Stomach (tissue), 8 donors: ENCODE measurements at regions not wholly inside any gene's neighbourhood (a gene's known extent, or its start where the extent isn't known, plus 50 kb on each side); places are given as distances from the start of the nearest gene placed in this dataset.

ENCODE experiments used
- DNase-seq, 2 donors: peaks; one replicate each; pipeline versions ENCODE4 v3.0.0 to v3.0.0-alpha.2; 2013 to 2019
- H3K27ac ChIP-seq, 5 donors: fragments of 200-600 bp in 4 of 5; sonication (generic) in 4 of 5; one replicate each; pipeline ENCODE4 v1.5.1; 2013 to 2019; ENCODE audit warnings: mild to moderate bottlenecking in 1 of 5, moderate library complexity in 1 of 5
- H3K27me3 ChIP-seq, 3 donors: fragments of 200-600 bp; sonication (generic); one replicate each; pipeline ENCODE4 v1.5.1; 2017 to 2019; ENCODE audit warnings: mixed run types in 1 of 3
- H3K36me3 ChIP-seq, 4 donors: fragments of 200-600 bp; sonication (generic); 1 replicate in 3 of 4; 2 replicates in 1 of 4; pipeline ENCODE4 v1.5.1; 2016 to 2019
- H3K4me1 ChIP-seq, 4 donors: fragments of 200-600 bp; sonication (generic); one replicate each; pipeline ENCODE4 v1.5.1; 2016 to 2019
- H3K4me3 ChIP-seq, 4 donors: fragments of 200-600 bp; sonication (generic) in 3 of 4; one replicate each; pipeline ENCODE4 v1.5.1; 2016 to 2019; ENCODE audit warnings: mild to moderate bottlenecking in 1 of 4
- H3K9me3 ChIP-seq, 4 donors: fragments of 200-600 bp; sonication (generic); one replicate each; pipeline ENCODE4 v1.5.1; 2016 to 2019
- CTCF ChIP-seq, 7 experiments: fragments of 450-650 bp in 4 of 7; fragments of 200-600 bp in 3 of 7; sonication (generic) in 3 of 7; IDR thresholded peaks; one replicate each; pipeline ENCODE4 v1.5.1; 2016 to 2019; ENCODE audit warnings: antibody characterized with exemption in 7 of 7, control low read depth in 2 of 7, mild to moderate bottlenecking in 1 of 7
- EP300 ChIP-seq: sonication (generic); formaldehyde crosslinking; IDR thresholded peaks from one replicate; pipeline ENCODE4 v1.6.1; 2017; ENCODE audit warnings: antibody characterized with exemption
- POLR2A ChIP-seq, 4 donors: fragments of 450-650 bp; IDR thresholded peaks; one replicate each; pipeline ENCODE4 v1.6.1; 2016; ENCODE audit warnings: antibody characterized with exemption in 4 of 4, control low read depth in 2 of 4, mild to moderate bottlenecking in 1 of 4, moderate library complexity in 1 of 4
- POLR2AphosphoS5 ChIP-seq, 3 donors: sonication (generic); formaldehyde crosslinking; IDR thresholded peaks; one replicate each; pipeline ENCODE4 v1.6.1; 2016; ENCODE audit warnings: antibody characterized with exemption in 3 of 3
- WGBS, 5 donors: extraction: QIAGEN DNeasy Blood & Tissue Kit in 3 of 5; methylation state at CpG; one replicate each; pipeline versions ENCODE4 v1.1.5 to v1.1.7; 2013 to 2018; 5-methylcytosine and 5-hydroxymethylcytosine counted together
- intact Hi-C: fragments of 100-400 bp; cut with DNase I; formaldehyde crosslinking; loops from one replicate; pipeline ENCODE4 v1.15.1; 2023; ENCODE audit warnings: low total_unique reads
- donor health status: healthy with polysubstance abuse.
- donor health status: Bipolar disorder and iron deficiency.
- donor health status: healthy.

- no peak for TF ChIP-seq POLR2A (IDR thresholded peaks at IDR 0.05)
- TF ChIP-seq EP300: no peak
- TF ChIP-seq CTCF (IDR thresholded peaks at IDR 0.05): no peak
- TF ChIP-seq POLR2AphosphoS5 (IDR thresholded peaks at IDR 0.05): no peak
- 75 to 83% (median 79%) methylated on average over 4 of the region's 4 CpGs for WGBS, 5 donors
- DNase-seq: no peak
- Histone ChIP-seq H3K27me3 (peaks cover 0 to 34% (median 0%) of the 10 kb centered on the region in 3 donors), H3K4me1 (no peaks in the 10 kb centered on the region), H3K9me3 (peaks cover 0 to 13% (median 5%) of the 10 kb centered on the region in 4 donors), H3K36me3 (no peaks in the 10 kb centered on the region), H3K27ac (no peak overlapping the region), H3K4me3 (no peak overlapping the region)
- intact Hi-C loops: no loop called here
These were observed 138.8 kb upstream of the ATP2B2 start for GRCh38 chr3:10644189-10644588.

GRCh38 chr3:10645800-10646199 is 140.4 kb upstream of the ATP2B2 start:
- intact Hi-C loops: no loop called here
- Histone ChIP-seq H3K9me3 (peaks cover 0 to 9% (median 2%) of the 10 kb centered on the region in 4 donors), H3K4me3 (no peak overlapping the region), H3K36me3 (no peaks in the 10 kb centered on the region), H3K27ac (no peak overlapping the region), H3K27me3 (peaks cover 0 to 36% (median 0%) of the 10 kb centered on the region in 3 donors), H3K4me1 (no peaks in the 10 kb centered on the region)
- DNase-seq: no peak
- no peak for TF ChIP-seq CTCF (IDR thresholded peaks at IDR 0.05)
- 35 to 48% (median 44%) methylated on average over 7 of the region's 7 CpGs for WGBS, 5 donors

- TF ChIP-seq CTCF (IDR thresholded peaks at IDR 0.05) (no peak), POLR2A (IDR thresholded peaks at IDR 0.05) (no peak), POLR2AphosphoS5 (IDR thresholded peaks at IDR 0.05) (no peak), EP300 (no peak)
- no peaks in the 10 kb centered on the region for H3K36me3 ChIP-seq
- no peaks in the 10 kb centered on the region for H3K4me1 ChIP-seq
- no peak overlapping the region for H3K27ac ChIP-seq
- H3K9me3 ChIP-seq: peaks cover 0 to 10% (median 2%) of the 10 kb centered on the region in 4 donors
- H3K4me3 ChIP-seq: no peak overlapping the region
- intact Hi-C loops: no loop called here
- no peak for DNase-seq
- peaks cover 0 to 36% (median 0%) of the 10 kb centered on the region in 3 donors for H3K27me3 ChIP-seq
- WGBS, 5 donors: 37 to 51% (median 42%) methylated on average over 9 of the region's 9 CpGs
These were observed 141.3 kb upstream of the ATP2B2 start for GRCh38 chr3:10646531-10647335.

- peaks cover 0 to 31% (median 0%) of the 10 kb centered on the region in 3 donors for H3K27me3 ChIP-seq
- WGBS, 5 donors: 85 to 94% (median 90%) methylated on average over 5 of the region's 5 CpGs
- DNase-seq: no peak
- intact Hi-C loops: no loop called here
- H3K4me3 ChIP-seq: no peak overlapping the region
- H3K36me3 ChIP-seq: no peaks in the 10 kb centered on the region
- H3K4me1 ChIP-seq: no peaks in the 10 kb centered on the region
- peaks cover 0 to 10% (median 2%) of the 10 kb centered on the region in 4 donors for H3K9me3 ChIP-seq
- no peak overlapping the region for H3K27ac ChIP-seq
- TF ChIP-seq EP300 (no peak), POLR2AphosphoS5 (IDR thresholded peaks at IDR 0.05) (no peak), POLR2A (IDR thresholded peaks at IDR 0.05) (no peak), CTCF (IDR thresholded peaks at IDR 0.05) (no peak)
These were observed 142.0 kb upstream of the ATP2B2 start for GRCh38 chr3:10647376-10647775.
